ENCODE measurements at regions not wholly inside any gene's neighbourhood (a gene's known extent, or its start where the extent isn't known, plus 50 kb on each side); places are given as distances from the start of the nearest gene placed in this dataset.

GRCh38 chr13:103878891-103879605 is 812.8 kb upstream of the SLC10A2 start:
- no peak for DNase-seq (ENCODE audit: low read depth in 2 of 2)

- no peak for DNase-seq (ENCODE audit: low read depth in 2 of 2)
Measured at GRCh38 chr13:103876571-103876970, 810.4 kb upstream of the SLC10A2 start.

- no peak for DNase-seq (ENCODE audit: low read depth in 2 of 2)
Measured at GRCh38 chr13:103873725-103874124, 807.5 kb upstream of the SLC10A2 start.

- DNase-seq (ENCODE audit: low read depth in 2 of 2) = no peak
Measured at GRCh38 chr13:103866048-103866447, 799.8 kb upstream of the SLC10A2 start.

GRCh38 chr13:103862525-103862924 is 796.3 kb upstream of the SLC10A2 start:
- DNase-seq (ENCODE audit: low read depth in 2 of 2) = no peak

GRCh38 chr13:103859952-103860351 is 793.7 kb upstream of the SLC10A2 start:
- DNase-seq (ENCODE audit: low read depth in 2 of 2) = no peak

- DNase-seq (ENCODE audit: low read depth in 2 of 2) = no peak
Measured at GRCh38 chr13:103852036-103852435, 785.8 kb upstream of the SLC10A2 start.

GRCh38 chr13:103844471-103844870 is 778.3 kb upstream of the SLC10A2 start:
- DNase-seq (ENCODE audit: low read depth in 2 of 2) = no peak

GRCh38 chr13:103839460-103839859 is 773.2 kb upstream of the SLC10A2 start:
- DNase-seq (ENCODE audit: low read depth in 2 of 2) = no peak

GRCh38 chr13:103835052-103835451 is 768.8 kb upstream of the SLC10A2 start:
- DNase-seq (ENCODE audit: low read depth in 2 of 2) = no peak

GRCh38 chr13:103833294-103833852 is 767.2 kb upstream of the SLC10A2 start:
- DNase-seq (ENCODE audit: low read depth in 2 of 2) = no peak

GRCh38 chr13:103815619-103816018 is 749.4 kb upstream of the SLC10A2 start:
- DNase-seq (ENCODE audit: low read depth in 2 of 2) = no peak

GRCh38 chr13:103812971-103813370 is 746.8 kb upstream of the SLC10A2 start:
- DNase-seq (ENCODE audit: low read depth in 2 of 2) = no peak

- DNase-seq (ENCODE audit: low read depth in 2 of 2) = no peak
Measured at GRCh38 chr13:103812558-103812957, 746.3 kb upstream of the SLC10A2 start.

- DNase-seq (ENCODE audit: low read depth in 2 of 2) = no peak
Measured at GRCh38 chr13:103810026-103810425, 743.8 kb upstream of the SLC10A2 start.

GRCh38 chr13:103805771-103806170 is 739.6 kb upstream of the SLC10A2 start:
- no peak for DNase-seq (ENCODE audit: low read depth in 2 of 2)

GRCh38 chr13:103803349-103803748 is 737.1 kb upstream of the SLC10A2 start:
- no peak for DNase-seq (ENCODE audit: low read depth in 2 of 2)

GRCh38 chr13:103799028-103799427 is 732.8 kb upstream of the SLC10A2 start:
- no peak for DNase-seq (ENCODE audit: low read depth in 2 of 2)

GRCh38 chr13:103795892-103796478 is 729.8 kb upstream of the SLC10A2 start:
- DNase-seq (ENCODE audit: low read depth in 2 of 2) = no peak

- no peak for DNase-seq (ENCODE audit: low read depth in 2 of 2)
Measured at GRCh38 chr13:103794526-103794925, 728.3 kb upstream of the SLC10A2 start.

GRCh38 chr13:103788061-103788652 is 721.9 kb upstream of the SLC10A2 start:
- no peak for DNase-seq (ENCODE audit: low read depth in 2 of 2)

- DNase-seq (ENCODE audit: low read depth in 2 of 2) = no peak
Measured at GRCh38 chr13:103772576-103772975, 706.4 kb upstream of the SLC10A2 start.

- DNase-seq (ENCODE audit: low read depth in 2 of 2) = no peak
Measured at GRCh38 chr13:103762523-103762922, 696.3 kb upstream of the SLC10A2 start.
